ENCODE measurements at regions not wholly inside any gene's neighbourhood (a gene's known extent, or its start where the extent isn't known, plus 50 kb on each side); places are given as distances from the start of the nearest gene placed in this dataset.
"Not testable (repeated sequence)": the region's sequence is repeated elsewhere in the genome, so short reads cannot be mapped to it uniquely, and the experiment has no call there.

GRCh38 chr1:60876952-60877351, 205.4 kb upstream of the NFIA start:
- H3K27ac ChIP-seq = no peak overlapping the region
- H3K9me3 ChIP-seq = no peaks in the 10 kb centered on the region
- DNase-seq (ENCODE audit: low spot score in 2 of 2) = no peak
- no peak for TF ChIP-seq CTCF (IDR thresholded peaks at IDR 0.05)
- TF ChIP-seq EP300 (IDR thresholded peaks at IDR 0.05) = no peak
- no peak for TF ChIP-seq POLR2A (IDR thresholded peaks at IDR 0.05)
- 44 to 63% methylated on average over 1 of the region's 1 CpG for WGBS, 2 donors
- no peaks in the 10 kb centered on the region for H3K27me3 ChIP-seq
- no peaks in the 10 kb centered on the region for H3K4me1 ChIP-seq
- H3K4me3 ChIP-seq = no peak overlapping the region
- no peaks in the 10 kb centered on the region for H3K36me3 ChIP-seq

- no peak for DNase-seq (ENCODE audit: low spot score in 2 of 2)
- Histone ChIP-seq H3K27me3 (no peaks in the 10 kb centered on the region), H3K9me3 (no peaks in the 10 kb centered on the region), H3K36me3 (no peaks in the 10 kb centered on the region), H3K4me1 (peaks cover 0 to 4% (median 0%) of the 10 kb centered on the region in 4 donors), H3K27ac (no peak overlapping the region), H3K4me3 (no peak overlapping the region)
- 73 to 89% methylated on average over 1 of the region's 1 CpG for WGBS, 2 donors
- no peak for TF ChIP-seq POLR2A (IDR thresholded peaks at IDR 0.05)
- TF ChIP-seq CTCF (IDR thresholded peaks at IDR 0.05) = no peak
- TF ChIP-seq EP300 (IDR thresholded peaks at IDR 0.05) = no peak
Observed at GRCh38 chr1:60875138-60875537, 207.2 kb upstream of the NFIA start.

GRCh38 chr1:60874718-60875117, 207.6 kb upstream of the NFIA start:
- H3K9me3 ChIP-seq = no peaks in the 10 kb centered on the region
- 75 to 80% methylated on average over 4 of the region's 4 CpGs for WGBS, 2 donors
- no peak overlapping the region for H3K27ac ChIP-seq
- H3K27me3 ChIP-seq = no peaks in the 10 kb centered on the region
- peaks cover 0 to 5% (median 0%) of the 10 kb centered on the region in 4 donors for H3K4me1 ChIP-seq
- no peak for TF ChIP-seq EP300 (IDR thresholded peaks at IDR 0.05)
- TF ChIP-seq POLR2A (IDR thresholded peaks at IDR 0.05) = no peak
- TF ChIP-seq CTCF (IDR thresholded peaks at IDR 0.05) = no peak
- no peak overlapping the region for H3K4me3 ChIP-seq
- no peak for DNase-seq (ENCODE audit: low spot score in 2 of 2)
- no peaks in the 10 kb centered on the region for H3K36me3 ChIP-seq

- H3K4me1 ChIP-seq; H3K9me3 ChIP-seq; H3K4me3 ChIP-seq; DNase-seq (ENCODE audit: low spot score in 2 of 2); H3K27me3 ChIP-seq; H3K36me3 ChIP-seq; H3K27ac ChIP-seq: not testable (repeated sequence)
- WGBS, 2 donors = 95 to 97% methylated on average over 18 of the region's 18 CpGs
Observed at GRCh38 chr1:60873396-60873795, 209.0 kb upstream of the NFIA start.

GRCh38 chr1:60872426-60873054, 209.8 kb upstream of the NFIA start:
- peaks cover 0 to 7% (median 0%) of the 10 kb centered on the region in 4 donors for H3K4me1 ChIP-seq
- peaks cover 0 to 7% of the 10 kb centered on the region in 2 donors for H3K27me3 ChIP-seq
- no peaks in the 10 kb centered on the region for H3K36me3 ChIP-seq
- no peaks in the 10 kb centered on the region for H3K9me3 ChIP-seq
- H3K4me3 ChIP-seq = no peak overlapping the region
- no peak for TF ChIP-seq CTCF (IDR thresholded peaks at IDR 0.05)
- TF ChIP-seq EP300 (IDR thresholded peaks at IDR 0.05) = no peak
- TF ChIP-seq POLR2A (IDR thresholded peaks at IDR 0.05) = no peak
- H3K27ac ChIP-seq = no peak overlapping the region
- WGBS, 2 donors = 63 to 69% methylated on average over 8 of the region's 8 CpGs
- DNase-seq (ENCODE audit: low spot score in 2 of 2) = no peak

All from tibial nerve (tissue), 4 donors.